ENCODE measurements at regions not wholly inside any gene's neighbourhood (a gene's known extent, or its start where the extent isn't known, plus 50 kb on each side); places are given as distances from the start of the nearest gene placed in this dataset.

DNA sequence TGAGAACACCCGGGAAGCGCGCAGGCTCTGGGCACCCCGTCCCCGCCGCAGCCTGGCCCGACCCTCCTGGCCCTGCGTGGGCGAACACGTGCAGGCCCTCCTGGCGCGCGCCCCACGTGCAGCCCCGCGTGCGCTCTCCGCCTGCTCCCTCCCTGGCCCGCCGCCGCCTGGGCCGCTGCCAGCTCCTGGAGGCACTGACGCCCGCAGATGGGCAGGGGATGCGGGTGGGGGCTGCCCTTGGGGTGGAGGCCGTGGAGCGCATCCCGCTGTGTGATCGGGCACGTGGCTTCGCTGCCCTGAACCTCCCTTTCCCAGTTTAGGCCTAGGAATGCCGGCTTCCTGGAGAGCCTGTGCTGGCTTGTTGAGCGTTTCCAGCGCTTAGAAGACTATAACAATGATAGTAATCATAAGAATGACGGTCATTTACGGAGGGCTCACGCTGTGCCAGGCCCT is 104.6 kb upstream of the SLC6A6 start:
- Histone ChIP-seq H3K4me3 (ENCODE audit: low read length) (no peak overlapping the region), H3K9me3 (replicated peaks; ENCODE audit: insufficient read depth, low read length) (no peaks in the 10 kb centered on the region), H3K9ac (ENCODE audit: low read length) (no peak overlapping the region), H2AFZ (ENCODE audit: low read length) (no peak overlapping the region), H4K20me1 (ENCODE audit: insufficient read depth, low read length) (no peaks in the 10 kb centered on the region), H3K36me3 (replicated peaks; ENCODE audit: insufficient read depth, low read length) (no peaks in the 10 kb centered on the region), H3K27ac (ENCODE audit: low read length) (no peak overlapping the region), H3K9me2 (replicated peaks; ENCODE audit: insufficient read depth, low read length) (no peaks in the 10 kb centered on the region), H3K4me1 (ENCODE audit: low read length) (no peaks in the 10 kb centered on the region), H3F3A (ENCODE audit: insufficient read depth, low read length) (no peaks in the 10 kb centered on the region), H3K27me3 (replicated peaks; ENCODE audit: insufficient read depth, low read length) (peaks cover 5% of the 10 kb centered on the region; the same call in 1 of the 2 replicates), H3K79me2 (ENCODE audit: low read length) (no peaks in the 10 kb centered on the region), H3K4me2 (ENCODE audit: low read depth, low read length) (no peak overlapping the region)
- TF ChIP-seq CTCF (IDR thresholded peaks at IDR 0.05; ENCODE audit: low read length) = no peak
- no peak for TF ChIP-seq EZH2phosphoT487 (IDR thresholded peaks at IDR 0.05; ENCODE audit: low read length)
- no peak for TF ChIP-seq EZH2 (optimal IDR thresholded peaks at IDR 0.05; ENCODE audit: low read depth, low read length)
- DNase-seq = no peak

DNA sequence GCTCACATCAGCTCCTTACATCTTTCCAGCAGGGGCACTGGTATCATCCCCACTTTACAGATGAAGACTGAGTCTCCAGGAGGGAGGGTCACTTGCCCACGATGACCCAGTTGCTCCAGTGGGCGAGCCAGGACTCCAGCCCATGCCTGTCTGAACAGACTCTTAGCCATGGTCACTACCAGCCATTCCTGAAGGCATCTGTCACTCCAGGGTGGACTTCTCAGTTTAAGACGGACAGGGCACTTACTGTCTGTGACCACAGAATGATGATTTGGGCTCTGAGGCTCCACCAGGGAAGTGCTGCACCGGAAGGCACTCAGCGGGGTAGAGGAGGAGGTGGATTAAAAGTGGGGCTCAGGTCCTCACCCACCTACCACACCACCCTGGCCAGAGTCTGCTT is 104.0 kb upstream of the SLC6A6 start:
- Histone ChIP-seq H3K4me3 (ENCODE audit: low read length) (no peak overlapping the region), H3K79me2 (ENCODE audit: low read length) (no peaks in the 10 kb centered on the region), H3K9ac (ENCODE audit: low read length) (no peak overlapping the region), H2AFZ (ENCODE audit: low read length) (no peak overlapping the region), H3K9me3 (replicated peaks; ENCODE audit: insufficient read depth, low read length) (no peaks in the 10 kb centered on the region), H3K36me3 (replicated peaks; ENCODE audit: insufficient read depth, low read length) (no peaks in the 10 kb centered on the region), H3K4me2 (ENCODE audit: low read depth, low read length) (no peak overlapping the region), H3K9me2 (replicated peaks; ENCODE audit: insufficient read depth, low read length) (no peaks in the 10 kb centered on the region), H3K27ac (ENCODE audit: low read length) (no peak overlapping the region), H3F3A (ENCODE audit: insufficient read depth, low read length) (no peaks in the 10 kb centered on the region), H3K27me3 (replicated peaks; ENCODE audit: insufficient read depth, low read length) (peaks cover 5% of the 10 kb centered on the region; the same call in 1 of the 2 replicates), H4K20me1 (ENCODE audit: insufficient read depth, low read length) (no peaks in the 10 kb centered on the region), H3K4me1 (ENCODE audit: low read length) (no peaks in the 10 kb centered on the region)
- DNase-seq = no peak
- TF ChIP-seq EZH2 (optimal IDR thresholded peaks at IDR 0.05; ENCODE audit: low read depth, low read length) = no peak
- TF ChIP-seq CTCF (IDR thresholded peaks at IDR 0.05; ENCODE audit: low read length) = no peak
- TF ChIP-seq EZH2phosphoT487 (IDR thresholded peaks at IDR 0.05; ENCODE audit: low read length) = no peak

GRCh38 chr3:14298991-14299555 is 103.3 kb upstream of the SLC6A6 start:
- Histone ChIP-seq H3K79me2 (ENCODE audit: low read length) (no peaks in the 10 kb centered on the region), H4K20me1 (ENCODE audit: insufficient read depth, low read length) (no peaks in the 10 kb centered on the region), H3K9me2 (replicated peaks; ENCODE audit: insufficient read depth, low read length) (no peaks in the 10 kb centered on the region), H3K27ac (ENCODE audit: low read length) (no peak overlapping the region), H3K9ac (ENCODE audit: low read length) (no peak overlapping the region), H3K4me3 (ENCODE audit: low read length) (no peak overlapping the region), H3K9me3 (replicated peaks; ENCODE audit: insufficient read depth, low read length) (no peaks in the 10 kb centered on the region), H3K4me2 (ENCODE audit: low read depth, low read length) (no peak overlapping the region), H2AFZ (ENCODE audit: low read length) (no peak overlapping the region), H3K4me1 (ENCODE audit: low read length) (no peaks in the 10 kb centered on the region), H3F3A (ENCODE audit: insufficient read depth, low read length) (no peaks in the 10 kb centered on the region), H3K27me3 (replicated peaks; ENCODE audit: insufficient read depth, low read length) (peaks cover 5% of the 10 kb centered on the region), H3K36me3 (replicated peaks; ENCODE audit: insufficient read depth, low read length) (no peaks in the 10 kb centered on the region)
- TF ChIP-seq EZH2 (optimal IDR thresholded peaks at IDR 0.05; ENCODE audit: low read depth, low read length) = no peak
- TF ChIP-seq CTCF (IDR thresholded peaks at IDR 0.05; ENCODE audit: low read length) = no peak
- no peak for TF ChIP-seq EZH2phosphoT487 (IDR thresholded peaks at IDR 0.05; ENCODE audit: low read length)
- DNase-seq = no peak

Data from MM.1S (cell line).